EL (cell line): ENCODE measurements at regions not wholly inside any gene's neighbourhood (a gene's known extent, or its start where the extent isn't known, plus 50 kb on each side); places are given as distances from the start of the nearest gene placed in this dataset.

Source experiments
- DNase-seq: peaks from one replicate; pipeline ENCODE4 v3.0.0-alpha.2; 2016

GRCh38 chr10:125333769-125334168 is 173.4 kb upstream of the CTBP2 start:
- no peak for DNase-seq

GRCh38 chr10:125333209-125333591 is 172.8 kb upstream of the CTBP2 start:
- DNase-seq, result no peak

- DNase-seq, result no peak
These were observed 172.3 kb upstream of the CTBP2 start for GRCh38 chr10:125332548-125333208.

- DNase-seq, result no peak
These were observed 170.7 kb upstream of the CTBP2 start for GRCh38 chr10:125331056-125331455.

- DNase-seq, result no peak
These were observed 168.7 kb upstream of the CTBP2 start for GRCh38 chr10:125329056-125329455.

- DNase-seq, result no peak
These were observed 165.0 kb upstream of the CTBP2 start for GRCh38 chr10:125325326-125325725.

- no peak for DNase-seq
These were observed 156.1 kb upstream of the CTBP2 start for GRCh38 chr10:125316436-125316835.

- no peak for DNase-seq
These were observed 140.6 kb upstream of the CTBP2 start for GRCh38 chr10:125300937-125301336.

GRCh38 chr10:125299461-125299860 is 139.1 kb upstream of the CTBP2 start:
- DNase-seq, result no peak

GRCh38 chr10:125296598-125296997 is 136.2 kb upstream of the CTBP2 start:
- DNase-seq, result no peak

GRCh38 chr10:125294109-125294508 is 133.7 kb upstream of the CTBP2 start:
- no peak for DNase-seq

GRCh38 chr10:125291836-125292235 is 131.5 kb upstream of the CTBP2 start:
- DNase-seq, result no peak

- no peak for DNase-seq
These were observed 129.1 kb upstream of the CTBP2 start for GRCh38 chr10:125289461-125289860.

GRCh38 chr10:125284875-125285597 is 124.7 kb upstream of the CTBP2 start:
- DNase-seq, result no peak

GRCh38 chr10:125283836-125284614 is 123.7 kb upstream of the CTBP2 start:
- no peak for DNase-seq

GRCh38 chr10:125283191-125283835 is 123.0 kb upstream of the CTBP2 start:
- DNase-seq, result no peak

- DNase-seq, result no peak
These were observed 120.7 kb upstream of the CTBP2 start for GRCh38 chr10:125281091-125281490.

GRCh38 chr10:125276133-125276532 is 115.8 kb upstream of the CTBP2 start:
- DNase-seq, result no peak

- DNase-seq, result no peak
These were observed 114.6 kb upstream of the CTBP2 start for GRCh38 chr10:125274961-125275360.

GRCh38 chr10:125273023-125273422 is 112.7 kb upstream of the CTBP2 start:
- no peak for DNase-seq

GRCh38 chr10:125269716-125270115 is 109.4 kb upstream of the CTBP2 start:
- no peak for DNase-seq

- no peak for DNase-seq
These were observed 106.6 kb upstream of the CTBP2 start for GRCh38 chr10:125266966-125267365.

- no peak for DNase-seq
These were observed 106.2 kb upstream of the CTBP2 start for GRCh38 chr10:125266541-125266940.
